ENCODE measurements at regions not wholly inside any gene's neighbourhood (a gene's known extent, or its start where the extent isn't known, plus 50 kb on each side); places are given as distances from the start of the nearest gene placed in this dataset.

- Histone ChIP-seq H3K4me3 (no peak overlapping the region), H3K27ac (no peak overlapping the region), H3K4me1 (no peaks in the 10 kb centered on the region), H3K36me3 (no peaks in the 10 kb centered on the region), H3K27me3 (no peaks in the 10 kb centered on the region), H3K9me3 (no peaks in the 10 kb centered on the region)
- no peak for TF ChIP-seq CTCF (IDR thresholded peaks at IDR 0.05)
- intact Hi-C loops (cut with DNase I) = no loop called here
- DNase-seq (no peak), ATAC-seq (no peak)
Observed at GRCh38 chr19:29417048-29417447, 108.7 kb upstream of the VSTM2B start.

GRCh38 chr19:29418201-29418600 is 107.6 kb upstream of the VSTM2B start:
- Histone ChIP-seq H3K4me3 (no peak overlapping the region), H3K4me1 (no peaks in the 10 kb centered on the region), H3K9me3 (no peaks in the 10 kb centered on the region), H3K27ac (no peak overlapping the region), H3K36me3 (no peaks in the 10 kb centered on the region), H3K27me3 (no peaks in the 10 kb centered on the region)
- intact Hi-C loops (cut with DNase I) = no loop called here
- TF ChIP-seq CTCF (IDR thresholded peaks at IDR 0.05) = no peak
- DNase-seq (no peak), ATAC-seq (no peak)

GRCh38 chr19:29420065-29420464 is 105.7 kb upstream of the VSTM2B start:
- ATAC-seq = no peak
- H3K4me3 ChIP-seq = no peak overlapping the region
- H3K27ac ChIP-seq = no peak overlapping the region
- intact Hi-C loops (cut with DNase I) = no loop called here
- H3K36me3 ChIP-seq = no peaks in the 10 kb centered on the region
- no peaks in the 10 kb centered on the region for H3K9me3 ChIP-seq
- DNase-seq = no peak
- no peaks in the 10 kb centered on the region for H3K4me1 ChIP-seq
- no peak for TF ChIP-seq CTCF (IDR thresholded peaks at IDR 0.05)
- H3K27me3 ChIP-seq = no peaks in the 10 kb centered on the region

GRCh38 chr19:29420482-29421195 is 105.2 kb upstream of the VSTM2B start:
- no peaks in the 10 kb centered on the region for H3K9me3 ChIP-seq
- no peak for DNase-seq
- no peaks in the 10 kb centered on the region for H3K4me1 ChIP-seq
- H3K36me3 ChIP-seq = no peaks in the 10 kb centered on the region
- TF ChIP-seq CTCF (IDR thresholded peaks at IDR 0.05) = no peak
- H3K27me3 ChIP-seq = no peaks in the 10 kb centered on the region
- intact Hi-C loops (cut with DNase I) = no loop called here
- H3K27ac ChIP-seq = no peak overlapping the region
- H3K4me3 ChIP-seq = no peak overlapping the region
- ATAC-seq = no peak

- Histone ChIP-seq H3K36me3 (no peaks in the 10 kb centered on the region), H3K9me3 (no peaks in the 10 kb centered on the region), H3K27me3 (no peaks in the 10 kb centered on the region), H3K4me1 (no peaks in the 10 kb centered on the region), H3K4me3 (no peak overlapping the region), H3K27ac (no peak overlapping the region)
- DNase-seq = no peak
- no peak for TF ChIP-seq CTCF (IDR thresholded peaks at IDR 0.05)
- intact Hi-C loops (cut with DNase I) = no loop called here
- ATAC-seq = no peak
Observed at GRCh38 chr19:29421196-29421545, 104.6 kb upstream of the VSTM2B start.

GRCh38 chr19:29422047-29422446 is 103.7 kb upstream of the VSTM2B start:
- no peak for TF ChIP-seq CTCF (IDR thresholded peaks at IDR 0.05)
- Histone ChIP-seq H3K9me3 (no peaks in the 10 kb centered on the region), H3K27ac (no peak overlapping the region), H3K36me3 (no peaks in the 10 kb centered on the region), H3K27me3 (no peaks in the 10 kb centered on the region), H3K4me3 (no peak overlapping the region), H3K4me1 (no peaks in the 10 kb centered on the region)
- ATAC-seq (no peak), DNase-seq (no peak)
- intact Hi-C loops (cut with DNase I) = no loop called here
